ENCODE measurements at regions not wholly inside any gene's neighbourhood (a gene's known extent, or its start where the extent isn't known, plus 50 kb on each side); places are given as distances from the start of the nearest gene placed in this dataset.
A peak's percentile ranks its signal among the peaks of the same experiment; 100 is the strongest.

- DNase-seq, result no peak
These were observed 448.6 kb upstream of the PROK2 start for GRCh38 chr3:72233571-72233970.

- DNase-seq, result no peak
These were observed 447.8 kb upstream of the PROK2 start for GRCh38 chr3:72232777-72233176.

GRCh38 chr3:72232331-72232730, 447.4 kb upstream of the PROK2 start:
- DNase-seq, result no peak

- DNase-seq, result no peak
These were observed 446.7 kb upstream of the PROK2 start for GRCh38 chr3:72231439-72232196.

- DNase-seq, result no peak
These were observed 445.9 kb upstream of the PROK2 start for GRCh38 chr3:72230774-72231379.

GRCh38 chr3:72229952-72230351, 445.0 kb upstream of the PROK2 start:
- no peak for DNase-seq

- DNase-seq, result no peak
These were observed 442.6 kb upstream of the PROK2 start for GRCh38 chr3:72227486-72228070.

GRCh38 chr3:72224804-72225509, 440.0 kb upstream of the PROK2 start:
- DNase-seq, result no peak

GRCh38 chr3:72223628-72224027, 438.7 kb upstream of the PROK2 start:
- no peak for DNase-seq

GRCh38 chr3:72223116-72223515, 438.2 kb upstream of the PROK2 start:
- peak; percentile 88 for DNase-seq

GRCh38 chr3:72222410-72222809, 437.5 kb upstream of the PROK2 start:
- no peak for DNase-seq

- no peak for DNase-seq
These were observed 436.0 kb upstream of the PROK2 start for GRCh38 chr3:72220946-72221345.

GRCh38 chr3:72219752-72220151, 434.8 kb upstream of the PROK2 start:
- DNase-seq, result no peak

GRCh38 chr3:72217570-72217969, 432.6 kb upstream of the PROK2 start:
- no peak for DNase-seq

- no peak for DNase-seq
These were observed 429.4 kb upstream of the PROK2 start for GRCh38 chr3:72214066-72214951.

- DNase-seq, result no peak
These were observed 428.5 kb upstream of the PROK2 start for GRCh38 chr3:72213296-72214065.

- DNase-seq, result no peak
These were observed 427.4 kb upstream of the PROK2 start for GRCh38 chr3:72212396-72212795.

- no peak for DNase-seq
These were observed 425.3 kb upstream of the PROK2 start for GRCh38 chr3:72210261-72210660.

- DNase-seq, result no peak
These were observed 420.4 kb upstream of the PROK2 start for GRCh38 chr3:72205297-72205826.

- DNase-seq, result no peak
These were observed 419.5 kb upstream of the PROK2 start for GRCh38 chr3:72204452-72204851.

Measured in muscle of arm (tissue), 1 donor.